Activated T-helper 1 cell treated with Interleukin-2 at 50 U/mL for 16 hours (primary cell): ENCODE measurements at regions not wholly inside any gene's neighbourhood (a gene's known extent, or its start where the extent isn't known, plus 50 kb on each side); places are given as distances from the start of the nearest gene placed in this dataset.
"Not testable (repeated sequence)": the region's sequence is repeated elsewhere in the genome, so short reads cannot be mapped to it uniquely, and the experiment has no call there.

ENCODE experiments used
- DNase-seq: peaks from one replicate; pipeline ENCODE4 v3.0.0-alpha.2; 2020; ENCODE audit warnings: low read depth

- DNase-seq: no peak
These were observed 156.1 kb downstream of the SLC38A4 start for GRCh38 chr12:46669720-46670119.

- DNase-seq: no peak
These were observed 158.2 kb downstream of the SLC38A4 start for GRCh38 chr12:46667551-46667950.

GRCh38 chr12:46664761-46665287 lies 161.0 kb downstream of the SLC38A4 start:
- DNase-seq: no peak

GRCh38 chr12:46663318-46663717 lies 162.5 kb downstream of the SLC38A4 start:
- no peak for DNase-seq

- DNase-seq: no peak
These were observed 164.5 kb downstream of the SLC38A4 start for GRCh38 chr12:46661110-46661845.

- DNase-seq: no peak
These were observed 165.1 kb downstream of the SLC38A4 start for GRCh38 chr12:46660719-46661109.

GRCh38 chr12:46660276-46660675 lies 165.5 kb downstream of the SLC38A4 start:
- DNase-seq: no peak

GRCh38 chr12:46659824-46660223 lies 166.0 kb downstream of the SLC38A4 start:
- DNase-seq: no peak

GRCh38 chr12:46659032-46659650 lies 166.7 kb downstream of the SLC38A4 start:
- DNase-seq: no peak

GRCh38 chr12:46657453-46658411 lies 168.1 kb downstream of the SLC38A4 start:
- DNase-seq: no peak

GRCh38 chr12:46655984-46656383 lies 169.8 kb downstream of the SLC38A4 start:
- not testable (repeated sequence) for DNase-seq

- no peak for DNase-seq
These were observed 172.5 kb downstream of the SLC38A4 start for GRCh38 chr12:46653311-46653710.

GRCh38 chr12:46652692-46653091 lies 173.1 kb downstream of the SLC38A4 start:
- no peak for DNase-seq

GRCh38 chr12:46650688-46651087 lies 175.1 kb downstream of the SLC38A4 start:
- DNase-seq: no peak

GRCh38 chr12:46649433-46649832 lies 176.4 kb downstream of the SLC38A4 start:
- DNase-seq: no peak

- DNase-seq: no peak
These were observed 178.8 kb downstream of the SLC38A4 start for GRCh38 chr12:46647034-46647433.

- not testable (repeated sequence) for DNase-seq
These were observed 184.1 kb downstream of the SLC38A4 start for GRCh38 chr12:46641649-46642048.

- DNase-seq: no peak
These were observed 190.0 kb downstream of the SLC38A4 start for GRCh38 chr12:46635818-46636217.

GRCh38 chr12:46629331-46630229 lies 196.2 kb downstream of the SLC38A4 start:
- DNase-seq: no peak

- no peak for DNase-seq
These were observed 197.6 kb downstream of the SLC38A4 start for GRCh38 chr12:46628176-46628575.

GRCh38 chr12:46627686-46628085 lies 198.1 kb downstream of the SLC38A4 start:
- DNase-seq: no peak
